Esophagus mucosa (tissue), 1 donor: ENCODE measurements at regions not wholly inside any gene's neighbourhood (a gene's known extent, or its start where the extent isn't known, plus 50 kb on each side); places are given as distances from the start of the nearest gene placed in this dataset.
"Not testable (repeated sequence)": the region's sequence is repeated elsewhere in the genome, so short reads cannot be mapped to it uniquely, and the experiment has no call there.

Experiments
- ATAC-seq: fragments of 200-7000 bp; cut with Tn5 transposase; one replicate; pipeline ENCODE4 v1.9.1; 2020
- donor health status: DM: yes; HTN: yes; CAD: no.

DNA sequence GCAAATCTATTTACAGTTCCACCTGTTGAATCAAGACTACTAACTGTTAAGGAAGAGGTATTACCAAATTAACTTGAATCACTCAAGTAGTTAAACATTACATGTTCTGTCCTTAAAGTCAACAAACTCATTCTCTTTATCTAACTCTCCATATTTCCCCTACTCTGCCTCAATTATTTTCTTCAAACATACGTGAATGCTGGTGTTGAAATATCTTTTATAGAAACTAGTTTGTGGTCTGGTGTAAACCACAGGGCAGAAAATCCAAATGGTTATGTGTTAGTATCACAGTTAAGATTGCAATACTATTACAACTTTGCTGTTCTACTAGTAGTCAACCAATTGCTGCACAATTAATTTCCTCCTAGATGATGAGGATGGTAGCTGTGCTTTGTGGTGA, 603.5 kb downstream of the KCTD16 start:
- ATAC-seq, result no peak

DNA sequence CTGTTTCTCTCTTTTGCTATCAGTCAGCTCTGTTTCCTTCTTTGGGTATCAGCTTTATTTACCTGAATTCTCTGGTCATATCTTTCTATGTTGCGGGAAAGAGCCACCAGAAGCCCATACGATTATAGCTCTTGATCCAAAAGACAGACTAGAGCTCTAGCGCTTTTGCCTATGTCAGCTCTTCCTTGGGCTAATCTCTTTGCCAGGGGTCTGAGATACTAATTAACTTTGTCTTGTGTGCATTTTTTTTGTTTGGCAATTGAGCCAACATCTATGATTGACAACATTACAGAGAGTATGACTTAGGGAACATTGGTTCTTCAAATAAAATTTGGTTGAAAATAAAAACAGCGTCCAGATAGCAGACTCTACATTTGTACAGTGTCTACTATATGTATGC, 603.0 kb downstream of the KCTD16 start:
- ATAC-seq, result no peak

DNA sequence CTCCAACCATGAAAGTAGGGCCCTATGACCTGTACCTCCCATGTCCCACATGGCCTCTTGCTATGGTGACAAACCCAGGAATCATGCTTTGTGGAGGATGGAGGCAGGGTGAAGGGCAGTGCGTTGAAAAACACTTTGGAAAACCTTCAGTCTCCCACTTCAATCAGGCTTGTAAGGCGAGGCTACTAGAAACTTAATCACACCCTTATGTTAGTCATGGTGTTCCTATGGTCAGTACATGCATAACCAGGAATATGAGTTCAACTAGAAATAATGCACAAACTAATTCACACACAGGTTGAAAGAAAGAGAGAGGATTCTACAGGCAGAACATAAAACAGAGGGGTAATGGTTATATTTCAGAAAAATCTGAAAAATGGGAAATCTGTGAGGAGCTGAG, 601.1 kb downstream of the KCTD16 start:
- ATAC-seq, result no peak

DNA sequence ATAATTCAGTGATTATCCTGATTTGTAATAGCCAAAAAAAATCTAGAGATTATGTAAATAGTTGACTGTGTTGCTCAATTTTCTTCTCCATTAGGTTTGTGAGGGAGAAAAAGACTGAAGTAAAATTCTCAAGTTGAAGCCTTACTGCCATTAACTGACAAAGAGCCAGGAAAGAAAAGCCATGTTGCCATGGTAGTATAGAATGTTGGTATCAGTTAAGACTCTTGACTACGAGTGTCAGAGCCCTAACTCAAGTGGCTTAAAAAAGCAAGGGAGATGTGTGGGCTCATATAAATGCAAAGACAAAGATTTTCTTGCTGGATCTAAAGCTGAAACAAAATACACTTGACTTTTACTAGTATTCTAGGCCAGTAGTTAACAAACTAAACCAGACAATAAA, 571.7 kb downstream of the KCTD16 start:
- no peak for ATAC-seq

DNA sequence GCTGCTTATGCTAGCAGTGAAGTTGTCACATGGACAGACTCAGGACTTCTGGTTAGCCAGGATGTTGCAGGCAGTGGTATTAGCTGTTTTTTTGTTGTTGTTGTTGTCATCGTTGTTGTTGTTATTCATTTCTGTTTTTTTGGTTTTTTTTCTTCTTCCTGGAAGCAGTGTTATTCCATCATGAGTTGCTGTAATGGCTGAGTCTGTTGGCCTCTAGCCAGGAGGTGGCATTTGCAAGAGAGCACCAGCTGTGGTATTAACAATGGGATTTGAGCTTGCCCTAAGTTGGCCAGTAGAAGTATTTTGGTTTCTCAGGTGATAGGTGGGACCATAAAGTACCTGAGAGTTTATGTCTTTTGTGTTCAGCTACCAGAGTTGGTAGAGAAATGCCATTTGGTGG, 561.1 kb downstream of the KCTD16 start:
- ATAC-seq, result no peak

DNA sequence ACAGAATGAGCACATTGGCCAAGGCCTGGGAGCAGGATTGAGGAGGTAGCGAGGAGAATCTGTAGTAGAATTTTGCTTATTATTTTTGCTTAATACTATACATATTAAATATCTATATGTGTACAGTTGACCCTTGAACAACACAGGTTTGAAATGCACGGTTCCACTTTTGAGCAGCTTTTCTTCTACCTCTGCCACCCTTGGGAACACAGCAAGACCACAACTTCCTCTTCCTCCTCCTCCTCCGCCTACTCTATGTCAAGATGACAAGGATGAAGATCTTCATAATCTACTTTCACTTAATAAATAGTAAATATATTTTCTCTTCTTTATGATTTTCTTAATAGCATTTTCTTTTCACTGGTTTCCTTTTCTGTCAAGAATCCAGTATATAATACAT, 541.4 kb downstream of the KCTD16 start:
- no peak for ATAC-seq

DNA sequence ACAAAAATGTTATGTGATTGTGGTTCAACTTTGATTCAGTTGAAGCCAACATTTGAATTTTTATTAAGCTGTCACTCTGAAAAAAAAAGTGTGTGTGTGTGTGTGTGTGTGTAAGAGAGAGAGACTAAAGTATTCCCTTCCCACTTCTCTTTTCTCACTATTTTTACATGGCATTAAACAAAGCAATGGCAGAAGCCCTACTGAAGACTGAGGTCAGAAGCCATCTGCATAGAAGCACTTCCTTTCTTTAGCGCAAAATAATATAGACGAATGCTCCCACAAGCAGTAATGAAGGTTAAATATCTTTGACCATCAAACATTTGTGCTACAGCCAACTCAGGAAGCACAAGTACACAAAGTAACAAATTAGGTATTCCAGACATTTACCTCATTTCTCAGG, 540.5 kb downstream of the KCTD16 start:
- no peak for ATAC-seq

DNA sequence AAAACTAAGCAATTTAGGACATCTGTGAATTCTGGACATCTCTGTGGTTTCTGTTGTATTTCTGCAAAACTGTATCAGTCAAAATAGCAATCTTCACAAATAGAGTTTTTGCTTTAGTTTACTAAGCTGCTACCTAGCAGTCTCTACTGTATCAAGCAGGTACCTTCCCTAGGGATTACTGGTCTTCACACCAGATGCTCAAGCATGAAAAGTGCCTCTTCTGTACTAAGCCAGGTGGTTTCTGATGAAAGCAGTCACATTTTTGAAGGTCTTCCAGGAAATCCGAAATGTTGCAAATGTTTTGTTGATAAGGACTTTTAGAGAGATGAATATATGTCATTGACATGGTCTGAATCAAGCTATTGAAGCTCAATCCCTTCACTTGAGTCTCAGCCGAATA, 540.0 kb downstream of the KCTD16 start:
- ATAC-seq, result no peak

DNA sequence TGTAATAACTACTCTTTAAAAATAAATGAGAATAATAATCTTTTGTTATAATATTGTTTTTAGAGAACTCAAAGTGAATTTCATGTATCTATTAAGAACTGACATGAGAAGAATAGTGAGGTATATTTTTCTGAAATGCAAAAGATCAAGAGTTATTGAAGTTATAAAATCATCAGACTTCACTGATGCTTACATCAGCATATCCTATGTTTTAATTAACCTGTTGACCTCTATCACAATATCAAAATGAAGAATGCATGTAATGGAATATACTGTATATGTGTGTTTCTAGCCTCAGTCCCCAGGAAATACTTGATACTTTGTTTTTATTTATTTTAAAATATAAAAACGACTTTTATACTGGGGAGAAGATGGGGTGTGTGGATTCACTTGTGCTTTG, 533.1 kb downstream of the KCTD16 start:
- no peak for ATAC-seq

DNA sequence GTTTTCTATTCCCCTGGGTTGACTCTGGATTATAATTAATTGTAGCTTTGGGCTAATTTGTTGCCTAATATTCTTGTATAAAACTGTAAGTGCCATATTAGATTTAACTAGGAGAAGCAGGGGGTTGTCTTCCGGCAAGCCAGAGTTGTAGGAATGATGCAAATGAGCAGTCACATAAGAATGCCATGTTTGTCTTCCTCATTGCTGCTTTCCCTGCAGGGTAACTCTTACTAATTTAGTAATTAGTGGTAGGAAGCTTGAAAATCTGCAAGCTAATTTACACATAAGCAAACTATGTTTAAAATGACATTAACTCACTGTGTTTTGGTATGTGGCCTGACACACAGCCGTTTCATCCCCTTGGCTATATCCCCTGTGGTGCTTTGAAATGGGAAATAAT, 527.8 kb downstream of the KCTD16 start:
- no peak for ATAC-seq

DNA sequence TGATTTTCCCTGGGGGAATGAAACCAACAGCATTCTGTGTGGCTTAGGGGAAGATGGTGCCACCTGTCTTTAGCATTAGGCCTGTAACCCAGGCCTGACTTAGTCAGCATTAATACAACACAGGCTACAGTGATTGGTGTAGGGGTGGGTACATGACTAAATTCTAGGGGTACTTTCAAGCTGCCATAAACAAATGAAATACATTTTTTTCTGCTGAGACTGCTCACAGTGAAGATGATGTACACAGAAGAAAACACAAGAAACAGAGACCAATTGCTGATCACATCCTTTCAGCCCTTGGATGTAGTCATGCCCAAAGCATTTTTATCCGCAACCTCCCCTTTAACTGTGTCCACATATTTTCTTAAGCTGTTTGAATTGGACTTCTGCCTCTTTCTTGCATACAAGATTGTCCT, 527.2 kb downstream of the KCTD16 start:
- no peak for ATAC-seq

DNA sequence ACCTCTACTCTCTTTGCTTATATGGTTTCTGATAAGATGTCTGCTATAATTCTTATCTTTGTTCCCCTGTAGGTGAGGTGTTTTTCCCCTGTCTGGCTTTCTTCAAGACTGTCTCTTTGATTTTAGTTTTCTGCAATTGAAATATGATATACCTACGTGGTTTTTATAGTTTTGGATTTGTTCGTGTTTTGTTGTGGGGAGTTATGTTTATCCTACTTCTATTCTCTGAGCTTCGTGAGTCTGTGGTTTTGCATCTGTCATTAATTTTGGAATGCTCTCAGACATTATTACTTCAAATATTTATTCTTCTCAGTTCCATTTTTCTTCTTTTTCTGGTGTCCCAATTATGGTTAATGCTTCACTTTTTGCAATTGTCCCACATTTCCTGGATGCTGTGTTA, 521.3 kb downstream of the KCTD16 start:
- no peak for ATAC-seq

DNA sequence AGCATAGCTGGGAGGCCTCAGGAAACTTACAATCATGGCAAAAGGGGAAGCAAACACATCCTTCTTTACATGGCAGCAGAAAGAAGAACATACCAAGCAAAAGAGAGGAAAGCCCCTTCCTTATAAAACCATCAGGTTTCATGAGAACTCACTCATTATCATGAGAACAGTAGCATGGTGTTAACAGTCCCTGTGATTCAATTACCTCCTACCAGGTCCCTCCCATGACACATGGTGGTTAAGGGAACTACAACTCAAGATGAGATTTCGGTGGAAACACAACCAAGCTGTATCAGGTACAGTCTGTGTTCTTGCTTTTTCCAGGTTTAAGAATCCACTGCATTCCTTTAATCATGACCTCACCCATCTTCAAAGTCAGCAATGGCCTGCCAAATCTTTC, 514.2 kb downstream of the KCTD16 start:
- no peak for ATAC-seq

DNA sequence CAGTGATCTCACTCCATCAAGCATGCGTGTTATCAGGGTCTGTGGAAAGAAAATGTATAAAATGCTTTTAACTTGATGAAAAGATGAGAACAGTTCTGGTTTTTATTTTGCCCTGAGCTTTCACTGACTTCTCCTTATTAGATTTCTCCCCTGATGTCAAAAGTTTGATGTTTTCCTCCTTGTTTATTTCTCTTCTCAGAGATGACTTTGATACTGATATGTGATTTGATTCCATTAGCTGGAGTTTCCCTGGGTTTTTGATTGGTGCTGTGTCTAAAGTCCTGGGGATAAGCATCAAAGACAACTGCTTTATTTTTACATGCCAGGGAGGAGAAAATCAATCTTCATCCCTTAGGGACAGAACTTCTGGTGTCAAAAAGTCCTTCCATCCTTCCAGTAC, 510.0 kb downstream of the KCTD16 start:
- ATAC-seq, result no peak

DNA sequence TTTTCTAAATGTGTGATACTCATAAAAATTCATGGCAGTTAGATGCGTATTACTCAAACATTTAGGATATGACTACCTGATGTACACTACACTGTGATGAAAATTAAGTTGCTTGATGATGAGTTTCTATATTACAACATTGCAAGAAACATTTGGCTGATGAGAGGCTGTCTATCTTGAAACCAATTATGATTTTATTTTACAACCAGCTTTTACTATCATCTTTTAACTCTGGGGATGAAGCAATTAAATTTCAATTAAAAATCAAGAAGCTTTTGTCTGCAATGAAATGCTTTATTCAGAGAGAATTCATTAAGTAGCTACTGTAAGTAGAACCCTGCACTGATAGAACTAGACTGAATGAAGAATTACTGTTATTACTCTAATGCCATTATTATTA, 500.4 kb downstream of the KCTD16 start:
- ATAC-seq, result no peak

DNA sequence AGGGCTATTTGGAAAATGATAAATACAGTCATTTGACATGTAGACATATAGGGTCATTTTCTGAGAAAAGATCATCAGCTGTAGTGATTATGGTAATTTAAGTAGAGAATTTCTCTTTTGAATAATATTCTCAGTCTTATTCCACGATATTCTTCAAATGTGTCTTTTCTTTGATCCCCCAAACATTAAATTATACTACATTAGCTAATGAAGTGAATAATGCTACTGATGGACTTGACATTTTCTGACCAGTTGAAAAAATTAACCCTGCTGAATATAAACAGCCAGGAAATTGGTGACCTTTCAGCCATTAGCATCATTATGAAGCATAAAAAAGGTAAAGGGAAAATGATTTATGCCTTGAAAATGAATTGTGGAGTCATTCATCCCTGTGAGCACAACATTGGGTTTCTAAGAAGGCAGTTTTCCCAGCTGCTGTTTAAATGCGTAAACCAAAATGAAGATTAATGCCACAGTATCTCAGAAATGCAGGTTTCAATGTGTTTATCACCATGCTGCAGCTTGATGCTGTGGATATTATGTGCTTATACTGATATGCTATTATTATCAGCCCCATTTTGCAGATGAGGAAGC, 489.1 kb downstream of the KCTD16 start:
- ATAC-seq, result no peak

DNA sequence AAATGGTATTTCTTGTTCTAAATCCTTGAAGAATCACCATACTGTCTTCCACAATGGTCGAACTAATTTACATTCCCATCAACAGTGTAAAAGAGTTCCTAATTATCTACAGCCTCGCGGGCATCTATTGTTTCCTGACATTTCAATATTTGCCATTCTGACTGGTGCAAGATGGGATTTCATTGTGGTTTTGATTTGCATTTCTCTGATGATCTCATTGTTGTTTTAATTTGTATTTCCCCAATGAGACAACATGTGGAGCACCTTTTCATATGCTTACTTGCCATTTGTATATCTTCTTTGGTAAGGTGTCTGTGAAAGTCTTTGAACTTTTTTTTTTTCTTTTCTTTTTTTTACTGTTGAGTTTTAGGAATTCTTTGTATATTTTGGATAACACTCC, 473.6 kb downstream of the KCTD16 start:
- no peak for ATAC-seq

DNA sequence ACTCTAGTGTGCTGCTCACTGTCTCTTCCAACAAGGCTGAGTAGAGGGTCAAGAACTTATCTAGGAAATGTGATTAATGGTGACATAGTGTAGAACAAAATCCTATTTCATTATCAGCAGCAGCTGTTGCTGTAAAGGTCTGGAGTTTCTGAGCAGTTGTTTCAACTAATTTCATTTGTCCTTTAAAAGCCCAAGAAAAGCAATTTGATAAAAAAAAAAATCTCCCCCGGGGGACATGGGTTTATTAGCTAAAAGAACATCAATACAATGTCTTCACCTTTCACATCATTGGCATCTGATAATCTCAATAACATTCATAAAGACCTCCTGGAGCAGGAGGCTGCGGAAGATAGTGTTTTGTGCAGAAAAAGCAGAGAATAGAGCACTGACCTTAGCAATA, 468.1 kb downstream of the KCTD16 start:
- ATAC-seq, result no peak

DNA sequence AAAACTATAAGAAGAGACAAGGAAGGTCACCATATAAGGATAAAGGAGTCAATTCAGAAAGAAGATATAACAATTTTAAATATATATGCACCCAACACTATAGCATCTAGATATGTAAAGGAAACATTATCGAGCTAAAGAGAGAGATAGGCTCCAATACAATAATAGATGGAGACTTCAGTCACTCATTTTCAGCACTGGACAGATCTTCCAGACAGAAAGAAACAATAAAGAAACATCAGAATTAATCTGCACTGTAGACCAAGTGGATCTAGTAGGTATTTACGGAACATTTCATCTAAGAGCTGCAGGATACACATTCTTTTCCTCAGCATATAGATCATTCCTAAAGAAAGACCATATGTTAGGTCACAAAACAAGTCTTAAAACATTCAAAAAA, 463.5 kb downstream of the KCTD16 start:
- no peak for ATAC-seq

DNA sequence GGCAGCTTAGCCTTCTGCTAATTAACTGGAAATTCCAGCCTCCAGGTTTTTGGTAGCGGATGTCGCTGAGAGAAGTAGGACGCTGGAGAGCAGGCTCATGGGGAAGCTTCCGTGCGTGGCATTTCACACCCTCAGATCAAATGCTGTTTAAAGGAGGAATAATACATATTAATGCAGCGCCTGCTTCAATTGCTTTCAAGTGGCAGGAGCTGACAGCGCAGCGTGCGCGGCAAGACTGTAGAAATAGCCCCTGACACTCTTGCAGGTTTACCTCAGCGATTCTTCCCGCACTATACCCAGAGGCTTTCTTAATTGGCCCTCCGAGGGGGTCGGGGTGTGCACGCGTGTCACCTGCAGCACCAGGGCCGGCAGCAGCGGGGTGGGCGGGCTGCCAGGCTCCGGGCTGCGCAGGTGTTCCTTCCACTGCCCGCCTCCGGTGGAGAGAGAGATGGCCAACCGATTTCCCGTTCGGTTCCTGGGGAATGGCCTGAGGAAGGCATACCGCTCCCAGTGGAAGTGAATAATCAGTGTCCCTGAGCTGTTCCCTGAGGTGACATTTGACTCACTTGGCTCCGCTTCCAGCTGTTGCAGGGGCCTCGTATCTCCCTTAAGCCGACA, 427.9 kb downstream of the KCTD16 start:
- no peak for ATAC-seq

DNA sequence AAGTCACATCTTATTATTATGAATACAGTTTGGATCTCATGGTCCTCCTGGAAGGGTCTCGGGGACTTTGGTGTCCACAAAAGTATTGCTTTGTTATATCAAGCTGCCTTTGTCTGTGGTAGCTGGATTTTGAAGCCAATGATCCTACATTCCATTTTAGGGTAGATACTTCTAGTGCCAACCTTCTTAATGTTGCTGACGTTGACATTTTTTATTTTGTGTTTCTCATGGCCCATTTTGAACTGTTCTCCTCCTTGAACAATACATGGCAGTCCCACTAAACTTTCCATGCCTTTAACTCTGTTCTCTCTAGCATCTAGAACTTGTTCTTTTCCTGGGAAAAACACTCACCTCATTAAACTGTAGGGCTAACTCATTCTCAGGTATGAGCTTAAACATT, 425.8 kb downstream of the KCTD16 start:
- ATAC-seq, result no peak

DNA sequence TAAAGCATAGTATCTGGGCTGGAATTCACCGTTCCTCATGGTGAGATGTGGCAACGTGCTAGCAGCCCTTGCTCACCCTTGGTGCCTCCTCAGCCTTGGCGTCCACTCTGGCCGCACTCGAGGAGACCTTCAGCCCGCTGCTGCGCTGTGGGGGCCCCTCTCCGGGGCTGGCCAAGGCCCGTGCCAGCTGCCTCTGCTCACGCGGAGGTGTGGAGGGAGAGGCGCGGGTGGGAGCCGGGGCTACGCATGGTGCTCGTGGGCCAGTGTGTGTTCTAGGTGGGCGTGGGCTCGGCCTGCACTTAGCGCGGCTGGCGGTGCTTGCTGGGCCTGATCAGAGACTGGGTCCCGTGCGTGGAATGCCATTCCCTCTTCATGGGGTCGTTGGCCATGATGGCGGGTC, 424.2 kb downstream of the KCTD16 start:
- ATAC-seq, result no peak

DNA sequence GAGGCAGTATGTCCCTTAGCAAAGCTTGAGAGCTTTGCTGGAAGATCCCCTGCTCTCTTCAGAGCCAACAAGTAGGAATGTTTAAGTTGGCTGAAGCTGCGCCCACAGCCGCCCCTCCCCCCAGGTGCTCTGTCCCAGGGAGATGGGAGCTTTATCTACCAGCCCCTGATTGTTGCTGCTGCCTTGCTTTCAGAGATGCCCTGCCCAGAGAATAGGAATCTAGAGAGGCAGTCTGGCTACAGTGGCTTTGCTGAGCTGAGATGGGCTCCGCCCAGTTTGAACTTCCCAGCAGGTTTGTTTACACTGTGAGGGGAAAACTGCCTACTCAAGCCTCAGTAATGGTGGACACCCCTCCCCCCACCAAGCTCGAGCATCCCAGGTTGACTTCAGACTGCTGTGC, 423.6 kb downstream of the KCTD16 start:
- ATAC-seq, result not testable (repeated sequence)

DNA sequence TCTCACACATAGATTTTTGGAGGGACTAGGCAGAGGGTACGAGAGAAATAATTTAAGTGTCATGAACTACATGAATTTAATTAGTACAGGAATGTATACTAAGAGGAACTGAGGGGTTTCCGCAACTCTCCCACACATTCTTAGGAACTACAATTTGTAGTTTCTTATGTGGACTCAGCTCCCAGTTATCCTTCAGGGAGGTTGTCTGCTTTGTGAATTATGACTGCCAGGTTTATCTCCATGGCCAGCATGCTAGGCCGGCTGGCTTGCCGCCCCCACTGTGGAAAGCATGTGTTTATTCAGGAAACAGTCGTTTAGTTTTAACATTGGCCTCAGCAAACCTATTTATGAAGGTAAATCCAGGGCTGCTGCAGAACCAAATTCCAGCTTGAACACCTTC, 415.0 kb downstream of the KCTD16 start:
- ATAC-seq, result no peak
